Mesenchymal stem cell (in vitro differentiated cells and primary cell): ENCODE measurements at regions not wholly inside any gene's neighbourhood (a gene's known extent, or its start where the extent isn't known, plus 50 kb on each side); places are given as distances from the start of the nearest gene placed in this dataset.

Experiments
- DNase-seq: peaks from one replicate; pipeline ENCODE4 v3.0.0-alpha.2; 2013
- H2AFZ ChIP-seq: one replicate; pipeline ENCODE4 v1.6.1; 2013; ENCODE audit warnings: low read depth, mild to moderate bottlenecking, control low read depth, inconsistent platforms, low read length, moderate library complexity
- H2AK5ac ChIP-seq: 2 replicates; pipeline ENCODE4 v1.6.1; 2013; ENCODE audit warnings: low read length, moderate library complexity, mild to moderate bottlenecking, inconsistent platforms; ENCODE audit not compliant: severe bottlenecking
- H2BK120ac ChIP-seq: one replicate; pipeline ENCODE4 v1.6.1; 2013; ENCODE audit warnings: low read depth, mild to moderate bottlenecking, inconsistent platforms, low read length, moderate library complexity
- H2BK12ac ChIP-seq, 2 experiments: one replicate each; pipeline ENCODE4 v1.6.1; 2013; ENCODE audit warnings: inconsistent platforms in 2 of 2, low read length in 2 of 2, mild to moderate bottlenecking in 2 of 2, moderate library complexity in 2 of 2, control low read depth in 1 of 2
- H2BK15ac ChIP-seq: one replicate; pipeline ENCODE4 v1.6.1; 2013; ENCODE audit warnings: mild to moderate bottlenecking, low read depth, inconsistent platforms; ENCODE audit not compliant: poor library complexity, severe bottlenecking
- H2BK5ac ChIP-seq: 2 replicates; pipeline ENCODE4 v1.6.1; 2013; ENCODE audit warnings: low read depth, mild to moderate bottlenecking, low read length, control low read depth, inconsistent platforms; ENCODE audit not compliant: poor library complexity, severe bottlenecking
- H3K14ac ChIP-seq, 2 experiments: one replicate each; pipeline ENCODE4 v1.6.1; 2013; ENCODE audit warnings: inconsistent platforms in 2 of 2, low read length in 2 of 2, control low read depth in 1 of 2, mild to moderate bottlenecking in 1 of 2, moderate library complexity in 1 of 2
- H3K18ac ChIP-seq, 2 experiments: one replicate each; pipeline ENCODE4 v1.6.1; 2013; ENCODE audit warnings: inconsistent platforms in 2 of 2, low read length in 2 of 2, control low read depth in 1 of 2, low read depth in 1 of 2, mild to moderate bottlenecking in 1 of 2
- H3K23ac ChIP-seq, 2 experiments: one replicate each; pipeline ENCODE4 v1.6.1; 2013; ENCODE audit warnings: inconsistent platforms in 2 of 2, low read length in 2 of 2, mild to moderate bottlenecking in 2 of 2, moderate library complexity in 2 of 2, control low read depth in 1 of 2
- H3K27ac ChIP-seq: 2 replicates; pipeline ENCODE4 v1.5.1; 2013; ENCODE audit warnings: mild to moderate bottlenecking, moderate library complexity, low read length, control low read depth, inconsistent platforms; ENCODE audit not compliant: poor library complexity, severe bottlenecking
- H3K27me3 ChIP-seq, 2 experiments: 2 replicates each; pipeline versions ENCODE4 v1.6.1 to v1.7.0; 2013; ENCODE audit warnings: low read length in 2 of 2, mild to moderate bottlenecking in 2 of 2, moderate library complexity in 2 of 2, control low read depth in 1 of 2, inconsistent platforms in 1 of 2; ENCODE audit not compliant: control insufficient read depth in 1 of 2, insufficient read depth in 1 of 2
- H3K36me3 ChIP-seq, 2 experiments: 2 replicates each; pipeline versions ENCODE4 v1.6.1 to v1.7.0; 2013; ENCODE audit warnings: low read length in 2 of 2, control low read depth in 1 of 2, inconsistent platforms in 1 of 2, low read depth in 1 of 2, mild to moderate bottlenecking in 1 of 2; ENCODE audit not compliant: insufficient read depth in 2 of 2, control insufficient read depth in 1 of 2
- H3K4ac ChIP-seq, 2 experiments: one replicate each; pipeline ENCODE4 v1.6.1; 2013; ENCODE audit warnings: inconsistent platforms in 2 of 2, low read length in 2 of 2, mild to moderate bottlenecking in 2 of 2, moderate library complexity in 2 of 2, control low read depth in 1 of 2, low read depth in 1 of 2
- H3K4me1 ChIP-seq: 2 replicates; pipeline ENCODE4 v1.6.1; 2013; ENCODE audit warnings: low read depth, low read length, control low read depth; ENCODE audit not compliant: control insufficient read depth, insufficient read depth
- H3K4me2 ChIP-seq: 2 replicates; pipeline ENCODE4 v1.6.1; 2013; ENCODE audit warnings: low read length, mild to moderate bottlenecking, inconsistent platforms; ENCODE audit not compliant: poor library complexity, severe bottlenecking
- H3K4me3 ChIP-seq, 2 experiments: 2 replicates each; pipeline versions ENCODE4 v1.5.1 to v1.7.0; 2013; ENCODE audit warnings: low read length in 2 of 2, mild to moderate bottlenecking in 2 of 2, control low read depth in 1 of 2, low read depth in 1 of 2; ENCODE audit not compliant: insufficient read depth in 1 of 2
- H3K79me1 ChIP-seq: replicated peaks from 2 replicates; pipeline ENCODE4 v1.6.1; 2013; ENCODE audit warnings: mild to moderate bottlenecking, control low read depth, low read length, inconsistent platforms; ENCODE audit not compliant: poor library complexity, severe bottlenecking
- H3K9ac ChIP-seq: 2 replicates; pipeline ENCODE4 v1.7.0; 2013; ENCODE audit warnings: mild to moderate bottlenecking, low read length, moderate library complexity
- H3K9me3 ChIP-seq: 2 replicates; pipeline ENCODE4 v1.7.0; 2013; ENCODE audit warnings: mild to moderate bottlenecking, low read length; ENCODE audit not compliant: control insufficient read depth
- H4K8ac ChIP-seq: one replicate; pipeline ENCODE4 v1.6.1; 2013; ENCODE audit warnings: inconsistent platforms, mild to moderate bottlenecking, low read length, moderate library complexity
- H4K91ac ChIP-seq: one replicate; pipeline ENCODE4 v1.6.1; 2013; ENCODE audit warnings: mild to moderate bottlenecking, low read length, inconsistent platforms
- WGBS: methylation state at CpG from one replicate; pipeline ENCODE4 v1.1.7; 2013; ENCODE audit warnings: mixed read lengths; 5-methylcytosine and 5-hydroxymethylcytosine counted together

DNA sequence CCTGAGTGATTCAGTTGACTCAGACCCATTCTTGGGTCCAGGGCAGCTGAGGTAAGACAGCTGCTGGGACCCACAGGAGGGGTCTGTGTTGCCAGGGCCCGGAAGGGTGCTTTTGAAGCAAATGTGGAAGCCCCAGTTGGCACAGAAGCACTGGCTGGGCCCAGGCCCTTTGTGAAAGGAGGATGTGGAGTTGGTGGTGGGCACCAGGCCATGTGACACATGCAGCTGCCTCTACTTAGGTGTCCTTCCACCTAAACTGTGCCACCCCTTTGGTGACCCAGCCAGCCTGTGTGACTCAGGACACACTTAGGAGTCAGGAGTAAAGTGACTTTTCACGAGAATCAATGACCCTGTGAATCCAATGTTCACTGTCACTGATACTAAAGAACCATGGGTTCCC, 114.3 kb upstream of the SLC25A48 start:
- H3K36me3 ChIP-seq, result no peaks in the 10 kb centered on the region
- H3K4ac ChIP-seq, result no peak overlapping the region
- no peak overlapping the region for H4K91ac ChIP-seq
- no peak overlapping the region for H2AK5ac ChIP-seq
- H2BK12ac ChIP-seq, result no peak overlapping the region
- WGBS, result 66% methylated on average over 2 of the region's 2 CpGs
- H3K4me1 ChIP-seq, result no peaks in the 10 kb centered on the region
- H4K8ac ChIP-seq, result no peak overlapping the region
- no peak overlapping the region for H2BK15ac ChIP-seq
- H3K27ac ChIP-seq, result no peak overlapping the region
- H3K4me2 ChIP-seq, result no peak overlapping the region
- no peak overlapping the region for H2AFZ ChIP-seq
- no peaks in the 10 kb centered on the region for H3K9me3 ChIP-seq
- no peak for DNase-seq
- H3K18ac ChIP-seq, result no peak overlapping the region
- peaks cover 11 to 44% of the 10 kb centered on the region in 2 experiments for H3K27me3 ChIP-seq
- H3K79me1 ChIP-seq, result no peaks in the 10 kb centered on the region
- H3K14ac ChIP-seq, result no peak overlapping the region
- no peak overlapping the region for H3K23ac ChIP-seq
- no peak overlapping the region for H2BK120ac ChIP-seq
- no peak overlapping the region for H2BK5ac ChIP-seq
- no peak overlapping the region for H3K9ac ChIP-seq
- no peak overlapping the region for H3K4me3 ChIP-seq

- Histone ChIP-seq H3K27me3 (peaks cover 17 to 49% of the 10 kb centered on the region in 2 experiments), H3K36me3 (no peaks in the 10 kb centered on the region), H4K8ac (no peak overlapping the region), H3K18ac (peak overlapping the region in 1 of 2 experiments; percentile 50), H2BK15ac (no peak overlapping the region), H2BK12ac (no peak overlapping the region), H3K79me1 (no peaks in the 10 kb centered on the region), H3K4me1 (peaks cover 1% of the 10 kb centered on the region), H2AK5ac (no peak overlapping the region), H3K14ac (no peak overlapping the region), H3K4me2 (no peak overlapping the region), H2AFZ (no peak overlapping the region), H3K4me3 (no peak overlapping the region), H3K9me3 (no peaks in the 10 kb centered on the region), H3K27ac (no peak overlapping the region), H3K23ac (no peak overlapping the region), H2BK5ac (no peak overlapping the region), H3K4ac (no peak overlapping the region), H2BK120ac (no peak overlapping the region), H3K9ac (no peak overlapping the region), H4K91ac (no peak overlapping the region)
- 38% methylated on average over 1 of the region's 4 CpGs for WGBS
- no peak for DNase-seq
Measured at GRCh38 chr5:135719428-135720063, 114.9 kb upstream of the SLC25A48 start.

DNA sequence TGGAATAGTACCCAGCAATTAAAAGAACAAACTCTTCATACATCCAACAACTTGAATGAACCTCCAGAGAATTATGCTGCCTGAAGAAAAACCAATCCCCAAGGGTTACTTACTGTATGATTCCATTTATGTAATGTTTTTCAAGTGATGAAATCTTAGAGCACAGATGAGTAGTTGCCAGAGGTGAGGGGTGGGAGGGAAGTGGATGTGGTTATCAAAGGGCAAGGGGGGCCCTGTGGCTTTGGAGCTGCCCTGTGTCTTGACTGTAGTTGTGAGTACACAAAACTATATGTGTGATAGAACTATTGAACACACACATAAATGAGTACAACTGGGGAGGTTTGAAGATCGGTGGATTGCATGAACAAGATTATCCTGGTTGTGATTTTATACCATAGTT, 115.8 kb upstream of the SLC25A48 start:
- H3K4ac ChIP-seq, result no peak overlapping the region
- H3K4me3 ChIP-seq, result no peak overlapping the region
- peaks cover 8% of the 10 kb centered on the region for H3K4me1 ChIP-seq
- H3K79me1 ChIP-seq, result no peaks in the 10 kb centered on the region
- no peak overlapping the region for H2BK5ac ChIP-seq
- H2BK15ac ChIP-seq, result no peak overlapping the region
- H2AK5ac ChIP-seq, result no peak overlapping the region
- H4K8ac ChIP-seq, result no peak overlapping the region
- no peak overlapping the region for H3K14ac ChIP-seq
- no peak overlapping the region for H3K27ac ChIP-seq
- H4K91ac ChIP-seq, result no peak overlapping the region
- WGBS, result no CpG with 5 or more reads among the region's 1 CpG
- DNase-seq, result no peak
- peaks cover 26 to 55% of the 10 kb centered on the region in 2 experiments for H3K27me3 ChIP-seq
- no peak overlapping the region for H3K4me2 ChIP-seq
- H3K9me3 ChIP-seq, result no peaks in the 10 kb centered on the region
- H3K18ac ChIP-seq, result no peak overlapping the region
- H2AFZ ChIP-seq, result no peak overlapping the region
- no peak overlapping the region for H3K23ac ChIP-seq
- H2BK12ac ChIP-seq, result no peak overlapping the region
- H3K36me3 ChIP-seq, result no peaks in the 10 kb centered on the region
- H2BK120ac ChIP-seq, result no peak overlapping the region
- H3K9ac ChIP-seq, result no peak overlapping the region

DNA sequence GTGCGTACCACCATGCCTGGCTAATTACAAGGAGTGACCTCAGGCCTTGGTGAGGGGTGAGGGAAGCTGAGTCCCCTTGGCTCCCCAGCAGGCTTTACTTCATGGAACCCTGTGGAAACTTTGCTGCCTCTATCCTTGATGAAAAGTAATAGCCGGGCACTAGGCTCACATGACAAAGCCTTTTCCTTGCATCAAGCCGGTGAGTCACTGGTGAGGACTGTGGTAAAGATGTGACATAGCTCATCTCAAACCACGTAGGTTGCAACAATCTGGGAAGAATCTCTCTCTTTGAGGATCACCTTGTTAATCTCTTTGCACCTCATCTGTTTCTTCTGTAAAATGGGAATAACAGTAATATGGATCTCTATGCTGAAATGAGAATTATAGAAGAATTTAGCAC, 116.3 kb upstream of the SLC25A48 start:
- Histone ChIP-seq H4K91ac (no peak overlapping the region), H3K79me1 (no peaks in the 10 kb centered on the region), H2BK5ac (no peak overlapping the region), H3K9me3 (no peaks in the 10 kb centered on the region), H3K36me3 (no peaks in the 10 kb centered on the region), H3K4me3 (no peak overlapping the region), H4K8ac (no peak overlapping the region), H3K23ac (no peak overlapping the region), H3K4me1 (peaks cover 9% of the 10 kb centered on the region), H3K27me3 (peaks cover 31 to 60% of the 10 kb centered on the region in 2 experiments), H2BK15ac (no peak overlapping the region), H3K27ac (no peak overlapping the region), H2AK5ac (no peak overlapping the region), H3K4me2 (no peak overlapping the region), H3K4ac (no peak overlapping the region), H2BK12ac (no peak overlapping the region), H2BK120ac (no peak overlapping the region), H3K18ac (no peak overlapping the region), H3K14ac (no peak overlapping the region), H2AFZ (no peak overlapping the region), H3K9ac (no peak overlapping the region)
- DNase-seq, result peak; percentile 72
- 40% methylated on average over 3 of the region's 4 CpGs for WGBS
